ENCODE measurements at regions not wholly inside any gene's neighbourhood (a gene's known extent, or its start where the extent isn't known, plus 50 kb on each side); places are given as distances from the start of the nearest gene placed in this dataset.

GRCh38 chr6:50600280-50600679, 113.0 kb upstream of the TFAP2D start:
- Histone ChIP-seq H3K14ac (ENCODE audit: low read length in 2 of 2) (no peak overlapping the region), H4K8ac (ENCODE audit: low read length) (no peak overlapping the region), H3K23ac (ENCODE audit: low read length in 2 of 2) (no peak overlapping the region), H3K4me2 (ENCODE audit: low read length, poor library complexity, severe bottlenecking) (no peak overlapping the region), H3K27me3 (ENCODE audit: control insufficient read depth in 1 of 2, insufficient read depth in 1 of 2, low read length in 2 of 2) (no peaks in the 10 kb centered on the region), H3K9me3 (ENCODE audit: control insufficient read depth, low read length) (no peaks in the 10 kb centered on the region), H4K91ac (ENCODE audit: low read length) (no peak overlapping the region), H2BK15ac (ENCODE audit: low read depth, poor library complexity, severe bottlenecking) (no peak overlapping the region), H3K4me3 (ENCODE audit: insufficient read depth in 1 of 2, low read depth in 1 of 2, low read length in 2 of 2) (no peak overlapping the region), H3K18ac (ENCODE audit: low read depth in 1 of 2, low read length in 2 of 2) (no peak overlapping the region), H3K4ac (ENCODE audit: low read depth in 1 of 2, low read length in 2 of 2) (no peak overlapping the region), H3K27ac (ENCODE audit: low read length, poor library complexity, severe bottlenecking) (no peak overlapping the region), H2AK5ac (ENCODE audit: low read length, severe bottlenecking) (no peak overlapping the region), H2BK12ac (ENCODE audit: low read length in 2 of 2) (no peak overlapping the region), H3K4me1 (ENCODE audit: control insufficient read depth, insufficient read depth, low read depth, low read length) (no peaks in the 10 kb centered on the region), H3K9ac (ENCODE audit: low read length) (no peak overlapping the region), H3K79me1 (replicated peaks; ENCODE audit: low read length, poor library complexity, severe bottlenecking) (no peaks in the 10 kb centered on the region), H3K36me3 (ENCODE audit: control insufficient read depth in 1 of 2, insufficient read depth in 2 of 2, low read depth in 1 of 2, low read length in 2 of 2) (no peaks in the 10 kb centered on the region), H2AFZ (ENCODE audit: low read depth, low read length) (no peak overlapping the region), H2BK120ac (ENCODE audit: low read depth, low read length) (no peak overlapping the region), H2BK5ac (ENCODE audit: low read depth, low read length, poor library complexity, severe bottlenecking) (no peak overlapping the region)
- no peak for DNase-seq
- WGBS: 80% methylated on average over 1 of the region's 3 CpGs

DNA sequence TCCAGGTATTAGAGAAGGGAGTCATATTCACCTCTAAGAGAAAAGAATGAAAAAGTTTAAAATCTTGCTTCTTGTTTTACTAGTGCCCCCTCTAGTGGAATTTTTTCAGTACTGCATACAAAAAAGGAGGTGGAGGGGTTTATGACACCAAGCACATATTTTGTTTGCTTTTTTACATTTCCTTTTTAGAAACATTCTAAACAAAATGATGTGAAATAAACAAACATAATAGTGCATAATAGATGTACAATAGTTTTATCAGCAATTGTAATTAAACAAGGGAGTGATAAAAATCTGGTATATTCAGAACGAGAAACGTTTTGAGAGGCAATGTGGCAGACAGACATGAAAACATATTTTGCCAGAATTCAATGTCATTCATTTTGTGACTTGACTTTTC, 111.0 kb upstream of the TFAP2D start:
- H2BK120ac ChIP-seq (ENCODE audit: low read depth, low read length): no peak overlapping the region
- H2BK15ac ChIP-seq (ENCODE audit: low read depth, poor library complexity, severe bottlenecking): no peak overlapping the region
- H4K91ac ChIP-seq (ENCODE audit: low read length): no peak overlapping the region
- no peaks in the 10 kb centered on the region for H3K27me3 ChIP-seq (ENCODE audit: control insufficient read depth in 1 of 2, insufficient read depth in 1 of 2, low read length in 2 of 2)
- no peak overlapping the region for H3K23ac ChIP-seq (ENCODE audit: low read length in 2 of 2)
- H3K4ac ChIP-seq (ENCODE audit: low read depth in 1 of 2, low read length in 2 of 2): no peak overlapping the region
- no peak overlapping the region for H3K14ac ChIP-seq (ENCODE audit: low read length in 2 of 2)
- 80% methylated on average over 2 of the region's 2 CpGs for WGBS
- no peak overlapping the region for H3K9ac ChIP-seq (ENCODE audit: low read length)
- DNase-seq: peak; percentile 26
- H3K9me3 ChIP-seq (ENCODE audit: control insufficient read depth, low read length): no peaks in the 10 kb centered on the region
- H2AFZ ChIP-seq (ENCODE audit: low read depth, low read length): no peak overlapping the region
- no peaks in the 10 kb centered on the region for H3K36me3 ChIP-seq (ENCODE audit: control insufficient read depth in 1 of 2, insufficient read depth in 2 of 2, low read depth in 1 of 2, low read length in 2 of 2)
- H3K4me2 ChIP-seq (ENCODE audit: low read length, poor library complexity, severe bottlenecking): no peak overlapping the region
- H2AK5ac ChIP-seq (ENCODE audit: low read length, severe bottlenecking): no peak overlapping the region
- no peak overlapping the region for H2BK5ac ChIP-seq (ENCODE audit: low read depth, low read length, poor library complexity, severe bottlenecking)
- no peak overlapping the region for H3K18ac ChIP-seq (ENCODE audit: low read depth in 1 of 2, low read length in 2 of 2)
- no peak overlapping the region for H3K27ac ChIP-seq (ENCODE audit: low read length, poor library complexity, severe bottlenecking)
- no peaks in the 10 kb centered on the region for H3K4me1 ChIP-seq (ENCODE audit: control insufficient read depth, insufficient read depth, low read depth, low read length)
- no peak overlapping the region for H4K8ac ChIP-seq (ENCODE audit: low read length)
- no peaks in the 10 kb centered on the region for H3K79me1 ChIP-seq (replicated peaks; ENCODE audit: low read length, poor library complexity, severe bottlenecking)
- no peak overlapping the region for H3K4me3 ChIP-seq (ENCODE audit: insufficient read depth in 1 of 2, low read depth in 1 of 2, low read length in 2 of 2)
- H2BK12ac ChIP-seq (ENCODE audit: low read length in 2 of 2): no peak overlapping the region

GRCh38 chr6:50608421-50608820, 104.9 kb upstream of the TFAP2D start:
- no peak for DNase-seq
- no peak overlapping the region for H4K91ac ChIP-seq (ENCODE audit: low read length)
- H3K4me3 ChIP-seq (ENCODE audit: insufficient read depth in 1 of 2, low read depth in 1 of 2, low read length in 2 of 2): no peak overlapping the region
- no peak overlapping the region for H2BK12ac ChIP-seq (ENCODE audit: low read length in 2 of 2)
- 65% methylated on average over 4 of the region's 5 CpGs for whole genome bisulfite sequencing
- no peaks in the 10 kb centered on the region for H3K79me1 ChIP-seq (replicated peaks; ENCODE audit: low read length, poor library complexity, severe bottlenecking)
- no peak overlapping the region for H2AFZ ChIP-seq (ENCODE audit: low read depth, low read length)
- no peak overlapping the region for H2BK15ac ChIP-seq (ENCODE audit: low read depth, poor library complexity, severe bottlenecking)
- H2AK5ac ChIP-seq (ENCODE audit: low read length, severe bottlenecking): no peak overlapping the region
- no peak overlapping the region for H2BK120ac ChIP-seq (ENCODE audit: low read depth, low read length)
- H3K4ac ChIP-seq (ENCODE audit: low read depth in 1 of 2, low read length in 2 of 2): no peak overlapping the region
- H3K27me3 ChIP-seq (ENCODE audit: control insufficient read depth in 1 of 2, insufficient read depth in 1 of 2, low read length in 2 of 2): no peaks in the 10 kb centered on the region
- H2BK5ac ChIP-seq (ENCODE audit: low read depth, low read length, poor library complexity, severe bottlenecking): no peak overlapping the region
- no peak overlapping the region for H3K18ac ChIP-seq (ENCODE audit: low read depth in 1 of 2, low read length in 2 of 2)
- no peak overlapping the region for H3K14ac ChIP-seq (ENCODE audit: low read length in 2 of 2)
- H3K9ac ChIP-seq (ENCODE audit: low read length): no peak overlapping the region
- no peak overlapping the region for H4K8ac ChIP-seq (ENCODE audit: low read length)
- no peak overlapping the region for H3K4me2 ChIP-seq (ENCODE audit: low read length, poor library complexity, severe bottlenecking)
- no peaks in the 10 kb centered on the region for H3K9me3 ChIP-seq (ENCODE audit: control insufficient read depth, low read length)
- H3K4me1 ChIP-seq (ENCODE audit: control insufficient read depth, insufficient read depth, low read depth, low read length): no peaks in the 10 kb centered on the region
- no peaks in the 10 kb centered on the region for H3K36me3 ChIP-seq (ENCODE audit: control insufficient read depth in 1 of 2, insufficient read depth in 2 of 2, low read depth in 1 of 2, low read length in 2 of 2)
- H3K27ac ChIP-seq (ENCODE audit: low read length, poor library complexity, severe bottlenecking): no peak overlapping the region
- H3K23ac ChIP-seq (ENCODE audit: low read length in 2 of 2): no peak overlapping the region

DNA sequence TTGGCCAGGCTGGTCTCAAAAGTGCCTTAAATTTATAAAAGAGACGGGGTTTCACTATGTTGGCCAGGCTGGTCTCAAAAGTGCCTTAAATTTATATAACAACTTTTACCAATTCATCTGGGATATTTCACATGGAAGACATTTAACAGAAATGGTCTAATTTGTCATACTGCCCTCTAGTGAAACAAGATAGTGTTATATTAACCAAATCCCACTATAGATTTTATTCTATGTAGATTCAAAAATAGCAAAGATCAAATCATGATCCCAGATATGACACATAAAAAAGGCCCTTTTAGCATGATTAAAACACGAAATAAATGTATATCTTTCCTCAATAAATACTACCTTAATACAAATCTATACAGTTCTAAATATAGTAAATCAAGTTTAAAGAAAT, 102.8 kb upstream of the TFAP2D start:
- Histone ChIP-seq H2AFZ (ENCODE audit: low read depth, low read length) (no peak overlapping the region), H2BK5ac (ENCODE audit: low read depth, low read length, poor library complexity, severe bottlenecking) (no peak overlapping the region), H4K91ac (ENCODE audit: low read length) (no peak overlapping the region), H3K4me1 (ENCODE audit: control insufficient read depth, insufficient read depth, low read depth, low read length) (no peaks in the 10 kb centered on the region), H3K27ac (ENCODE audit: low read length, poor library complexity, severe bottlenecking) (no peak overlapping the region), H3K4ac (ENCODE audit: low read depth in 1 of 2, low read length in 2 of 2) (no peak overlapping the region), H3K79me1 (replicated peaks; ENCODE audit: low read length, poor library complexity, severe bottlenecking) (no peaks in the 10 kb centered on the region), H3K36me3 (ENCODE audit: control insufficient read depth in 1 of 2, insufficient read depth in 2 of 2, low read depth in 1 of 2, low read length in 2 of 2) (no peaks in the 10 kb centered on the region), H2AK5ac (ENCODE audit: low read length, severe bottlenecking) (no peak overlapping the region), H2BK120ac (ENCODE audit: low read depth, low read length) (no peak overlapping the region), H3K18ac (ENCODE audit: low read depth in 1 of 2, low read length in 2 of 2) (no peak overlapping the region), H3K4me3 (ENCODE audit: insufficient read depth in 1 of 2, low read depth in 1 of 2, low read length in 2 of 2) (no peak overlapping the region), H2BK15ac (ENCODE audit: low read depth, poor library complexity, severe bottlenecking) (no peak overlapping the region), H3K23ac (ENCODE audit: low read length in 2 of 2) (no peak overlapping the region), H3K4me2 (ENCODE audit: low read length, poor library complexity, severe bottlenecking) (no peak overlapping the region), H3K27me3 (ENCODE audit: control insufficient read depth in 1 of 2, insufficient read depth in 1 of 2, low read length in 2 of 2) (no peaks in the 10 kb centered on the region), H3K14ac (ENCODE audit: low read length in 2 of 2) (no peak overlapping the region), H4K8ac (ENCODE audit: low read length) (no peak overlapping the region), H2BK12ac (ENCODE audit: low read length in 2 of 2) (no peak overlapping the region), H3K9ac (ENCODE audit: low read length) (no peak overlapping the region), H3K9me3 (ENCODE audit: control insufficient read depth, low read length) (no peaks in the 10 kb centered on the region)
- no peak for DNase-seq
- no CpG with 5 or more reads among the region's 2 CpGs for WGBS
